NCI-H345 treated with DMSO at 0.1 percent for 48 hours (cell line): ENCODE measurements at regions not wholly inside any gene's neighbourhood (a gene's known extent, or its start where the extent isn't known, plus 50 kb on each side); places are given as distances from the start of the nearest gene placed in this dataset.

ENCODE experiments used
- DNase-seq: peaks from one replicate; lab custom pipeline; 2025; ENCODE audit not compliant: unreplicated experiment; lab: John Stamatoyannopoulos, UW

DNA sequence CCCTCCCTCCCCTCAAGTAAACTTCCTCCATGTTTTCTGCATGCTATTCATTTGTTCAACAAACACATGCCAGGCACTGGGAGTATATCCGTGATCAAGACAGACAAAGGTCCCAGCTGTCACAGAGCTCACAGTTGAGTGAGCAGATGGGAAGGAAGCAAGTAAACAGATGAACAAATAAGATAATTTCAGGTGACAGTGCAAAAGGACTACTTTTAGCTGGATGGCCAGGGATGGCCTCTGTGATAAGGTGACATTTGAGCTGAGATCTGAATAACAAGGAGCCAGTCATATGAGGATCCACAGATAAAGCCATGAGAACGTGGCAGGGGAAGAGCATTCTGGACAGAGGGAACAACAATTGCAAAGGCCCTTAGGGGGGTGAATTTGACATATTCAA lies 121.7 kb upstream of the RAD23B start:
- peak; percentile 30 for DNase-seq

DNA sequence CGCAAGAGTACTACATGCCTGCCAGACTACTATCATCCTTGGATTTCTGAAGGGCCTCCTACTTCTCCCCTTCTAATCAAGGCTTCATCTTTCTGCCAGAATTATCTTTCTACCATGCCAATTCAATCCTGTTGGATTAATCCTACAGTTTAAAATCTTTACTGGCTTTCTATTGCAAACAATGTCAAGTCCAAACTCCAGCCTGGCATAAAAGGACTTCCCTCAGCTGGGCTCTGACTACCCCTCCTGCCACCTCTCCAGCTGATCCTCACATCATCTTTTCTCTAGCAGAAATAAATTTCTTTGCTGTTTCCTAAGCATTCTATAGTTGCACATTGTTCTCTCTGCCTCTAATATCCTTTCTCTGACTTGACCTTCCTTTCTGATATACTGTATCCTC lies 119.7 kb upstream of the RAD23B start:
- no peak for DNase-seq

DNA sequence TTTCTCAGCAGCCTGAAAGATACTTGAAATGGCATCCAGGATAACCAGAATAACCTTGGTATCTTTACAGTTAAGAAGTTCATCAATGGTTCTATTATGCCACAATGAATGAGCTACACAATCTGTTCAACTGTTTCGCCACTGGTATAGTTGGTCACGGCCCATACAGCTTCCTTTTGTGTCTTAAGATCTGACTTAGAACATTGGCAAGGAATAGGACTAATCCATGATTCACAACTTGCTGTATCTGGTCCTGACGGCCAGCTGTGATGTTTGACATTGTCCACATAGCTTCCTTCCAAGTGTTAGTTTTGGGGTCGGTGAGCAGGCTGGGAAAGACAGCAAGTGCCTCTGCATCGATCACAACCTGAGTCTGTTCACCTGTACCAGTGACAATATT lies 113.3 kb upstream of the RAD23B start:
- DNase-seq, result no peak

DNA sequence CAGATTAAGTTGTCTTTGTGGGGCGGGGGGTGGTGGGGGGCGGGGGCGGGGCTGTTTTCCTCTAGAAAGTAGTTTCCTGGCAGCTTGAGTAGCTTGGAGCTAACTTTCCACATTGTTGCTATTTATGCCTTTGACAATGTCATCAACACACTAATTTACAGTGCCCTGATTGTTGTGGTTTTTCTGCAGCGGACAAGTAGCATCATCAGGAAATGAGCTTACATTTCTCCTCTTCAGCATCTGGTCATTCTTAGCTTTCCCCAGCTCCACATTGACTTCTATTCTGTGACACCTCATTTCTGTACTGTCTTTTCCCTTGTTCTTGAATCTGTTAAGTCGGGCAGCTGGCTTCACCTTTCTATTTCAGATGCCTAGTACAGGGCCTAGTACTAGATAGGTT lies 112.3 kb upstream of the RAD23B start:
- DNase-seq, result no peak

DNA sequence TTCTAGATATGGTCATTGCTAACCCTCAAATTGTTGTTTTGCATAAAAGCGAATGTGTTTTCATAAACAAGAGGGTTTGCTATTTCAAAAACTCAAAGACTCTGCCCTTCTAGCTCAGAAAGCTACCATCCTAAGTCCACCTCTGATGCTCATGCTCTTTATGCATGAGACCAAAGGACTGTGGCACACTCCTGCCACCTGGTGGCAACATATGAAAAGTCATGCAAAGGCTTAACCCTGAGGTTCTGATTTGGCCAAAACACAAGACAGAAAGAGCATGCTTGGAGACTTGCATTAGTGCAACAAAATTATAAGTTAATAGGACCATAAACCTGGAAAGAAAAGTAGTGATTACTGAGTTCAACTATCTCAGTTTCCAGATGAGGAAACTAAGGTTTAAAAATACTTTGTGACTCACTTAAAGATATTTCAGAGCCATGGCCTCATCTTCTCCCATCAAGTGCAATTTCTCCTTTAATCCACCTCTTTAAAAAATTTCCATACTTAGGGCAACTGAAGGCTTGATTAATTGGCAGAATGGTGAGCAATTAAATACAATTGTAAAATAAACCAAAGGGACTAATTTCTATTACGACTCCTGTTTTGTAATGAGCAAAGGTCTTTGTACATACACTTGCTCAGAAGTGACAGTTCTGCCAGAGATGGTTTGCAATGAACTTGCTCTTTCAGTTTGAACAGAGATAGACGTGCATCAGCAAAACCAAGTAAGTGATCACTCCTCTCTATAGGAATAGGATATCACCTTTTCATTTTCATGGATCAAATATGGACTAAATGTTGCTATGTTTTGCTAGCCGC lies 110.7 kb upstream of the RAD23B start:
- peak; percentile 70 for DNase-seq

DNA sequence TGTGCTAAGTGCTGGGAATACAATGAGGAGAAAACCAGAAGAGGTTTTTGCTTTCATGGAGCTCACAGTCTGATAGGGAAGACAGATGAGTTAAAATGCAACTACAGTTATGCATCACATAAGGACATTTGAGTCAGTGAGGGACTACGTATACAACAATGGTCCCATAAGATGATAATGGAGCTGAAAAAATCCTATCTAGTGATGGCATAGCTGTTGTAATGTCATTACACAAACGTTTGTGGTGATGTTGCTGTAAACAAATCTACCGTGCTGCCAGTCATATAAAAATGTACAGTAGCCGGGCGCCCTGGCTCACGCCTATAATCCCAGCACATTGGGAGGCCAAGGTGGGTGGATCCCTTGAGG lies 110.1 kb upstream of the RAD23B start:
- DNase-seq, result no peak

DNA sequence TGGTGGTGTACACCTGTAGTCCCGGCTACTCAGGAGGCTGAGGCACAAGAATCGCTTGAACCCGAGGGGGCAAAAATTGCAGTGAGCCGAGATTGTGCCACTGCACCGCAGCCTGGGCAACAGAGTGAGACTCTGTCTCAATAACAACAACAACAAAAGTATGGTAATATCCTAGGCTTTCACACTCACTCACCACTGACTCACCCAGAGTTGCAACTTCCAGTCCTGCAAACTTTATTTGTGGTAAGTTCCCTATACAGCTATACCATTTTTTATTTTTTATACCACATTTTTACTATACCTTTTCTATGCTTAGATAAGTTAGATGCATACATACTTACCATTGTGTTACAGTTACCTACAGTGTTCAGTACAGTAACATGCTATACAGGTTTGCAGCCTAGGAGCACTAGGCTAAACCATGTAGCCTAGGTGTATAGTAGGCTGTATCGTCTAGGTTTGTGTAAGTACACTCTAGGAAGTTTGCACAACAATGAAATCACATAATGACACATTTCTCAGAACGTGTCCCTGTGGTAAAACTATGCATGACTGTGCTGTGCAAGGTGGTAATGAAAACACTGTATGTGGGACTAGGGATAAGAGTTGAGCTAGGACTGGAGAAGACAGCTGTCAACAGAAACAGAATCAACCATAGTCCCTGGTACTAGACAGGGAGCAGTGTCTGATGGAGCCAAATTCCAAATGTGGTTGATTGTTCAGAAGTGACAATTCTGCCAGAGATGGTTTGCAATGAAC lies 109.5 kb upstream of the RAD23B start:
- DNase-seq, result no peak

DNA sequence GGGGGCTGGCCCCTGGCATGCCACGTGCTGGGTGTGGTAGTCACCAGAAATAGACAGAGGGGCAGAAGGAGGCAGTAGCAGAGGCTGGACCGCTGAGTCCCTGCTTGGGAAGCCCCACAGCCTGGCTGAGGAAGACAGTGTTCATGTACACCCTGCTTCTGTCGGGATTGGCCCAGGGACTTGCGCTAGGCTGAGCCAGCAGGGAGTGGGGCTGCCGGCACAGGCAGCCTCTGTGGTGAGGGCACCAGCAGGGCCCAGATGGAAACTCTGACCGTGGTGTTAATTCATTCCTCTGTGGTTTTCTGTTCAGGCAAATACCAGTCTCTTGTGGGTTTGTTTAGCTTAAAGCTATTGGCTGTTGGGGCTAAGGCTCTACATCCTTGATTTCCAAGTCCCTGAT lies 108.6 kb upstream of the RAD23B start:
- DNase-seq, result no peak

DNA sequence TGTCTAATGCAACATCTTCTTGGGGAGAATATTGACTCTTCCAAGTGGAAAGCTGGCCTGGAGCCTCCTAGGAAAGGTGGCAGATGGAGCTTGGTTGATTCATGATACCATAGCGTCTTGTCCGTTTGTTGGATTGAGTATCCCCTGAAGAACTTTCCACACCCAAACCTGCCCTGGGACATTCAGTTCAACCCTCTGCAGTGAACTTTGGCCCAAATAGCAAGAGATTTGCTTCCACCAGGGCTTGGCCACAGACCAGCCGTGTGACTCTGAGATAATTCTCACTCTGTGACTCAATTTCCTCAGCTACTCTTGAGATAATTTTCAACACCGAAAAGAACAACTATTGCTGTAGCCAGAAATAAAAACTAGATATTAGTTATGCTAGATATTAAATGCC lies 108.0 kb upstream of the RAD23B start:
- DNase-seq, result no peak

DNA sequence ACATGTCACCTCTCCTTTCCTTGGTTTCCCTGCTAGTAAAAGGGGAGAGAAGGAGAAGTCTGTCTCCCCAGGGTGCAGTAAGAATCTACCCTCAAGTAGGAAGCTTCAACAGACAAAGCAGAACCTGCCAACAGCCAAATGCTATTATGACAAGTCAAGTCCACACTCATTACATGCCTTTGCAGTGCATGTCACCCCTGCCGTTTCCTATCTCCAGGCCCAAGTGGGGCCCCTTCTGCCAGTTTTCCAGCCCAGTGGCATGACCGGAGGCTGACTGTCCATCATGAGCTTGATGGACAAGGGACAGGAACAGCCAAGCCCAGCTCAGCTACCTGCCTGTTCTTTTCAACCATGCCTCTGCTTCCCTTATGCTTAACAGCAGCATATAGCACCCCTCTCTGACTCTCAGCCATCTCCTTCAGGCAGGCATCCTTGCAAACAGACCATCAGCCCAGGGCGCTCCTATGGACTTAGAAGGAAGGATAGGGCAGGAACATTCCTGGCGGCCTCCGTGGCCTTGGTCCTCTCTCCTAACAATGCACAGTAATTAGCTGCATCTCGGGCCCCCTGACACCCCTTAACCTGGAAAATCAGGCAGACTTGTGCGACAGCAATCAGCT lies 107.2 kb upstream of the RAD23B start:
- DNase-seq, result no peak

DNA sequence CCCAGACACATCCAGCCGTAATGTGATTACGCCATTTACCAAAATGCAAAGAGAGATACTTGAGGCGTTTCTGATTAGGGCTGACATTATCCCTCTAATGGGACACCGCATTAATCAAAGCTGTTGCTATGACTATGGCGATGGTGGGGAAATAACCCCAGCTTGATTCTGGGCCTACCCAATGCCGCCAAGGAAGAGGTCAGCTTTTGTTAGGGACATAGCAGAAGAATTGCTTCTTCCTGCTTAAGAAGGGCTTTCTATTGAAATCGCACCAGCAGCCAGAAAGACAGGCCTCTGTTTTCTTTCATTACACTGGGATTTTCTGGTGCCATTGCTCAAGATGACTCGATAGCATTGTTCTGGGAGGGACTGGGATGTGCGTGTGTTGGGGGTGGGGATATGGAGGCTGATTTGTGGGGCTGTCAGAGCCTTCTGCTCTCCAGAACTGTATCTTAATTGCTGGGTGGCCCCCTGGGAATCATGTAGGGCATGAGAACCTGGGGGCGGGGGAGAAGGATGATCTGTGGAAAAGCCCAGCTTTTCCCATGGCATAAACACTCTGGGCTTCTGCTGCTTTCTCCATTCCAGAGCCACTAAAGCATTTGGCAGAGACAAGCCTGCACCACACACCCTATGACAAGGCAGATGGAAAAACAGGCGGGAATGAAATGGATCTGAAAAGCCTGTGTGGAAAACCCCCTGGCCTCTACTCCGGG lies 106.5 kb upstream of the RAD23B start:
- no peak for DNase-seq

DNA sequence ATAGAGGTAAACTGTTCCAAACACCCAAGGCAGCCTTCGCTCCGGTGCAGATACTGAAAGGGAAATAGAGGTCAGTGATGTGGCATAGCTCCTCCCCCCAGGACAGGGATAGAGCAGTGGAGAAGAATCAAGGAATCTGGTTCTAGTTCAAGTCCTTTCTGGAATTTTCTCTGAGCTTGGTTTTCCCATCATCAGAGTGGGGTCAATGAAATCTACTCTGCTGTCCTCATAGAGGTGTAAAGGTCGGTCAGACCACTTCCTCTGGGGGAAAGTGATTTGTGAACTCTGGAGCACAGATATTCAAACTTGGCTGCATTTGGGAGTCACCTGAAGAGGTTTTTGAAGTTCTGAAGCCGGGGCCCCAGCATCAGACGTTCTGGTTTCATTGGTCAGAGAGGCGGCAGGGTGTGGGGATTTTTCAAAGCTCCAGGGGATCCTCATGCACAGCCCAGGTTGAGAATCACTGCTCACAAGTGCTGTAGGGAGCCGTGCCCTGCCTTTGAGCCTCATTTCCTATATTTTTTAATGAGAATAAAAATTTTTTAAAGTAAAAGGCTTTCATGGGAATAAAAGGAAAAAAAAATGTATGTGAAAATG lies 105.7 kb upstream of the RAD23B start:
- DNase-seq, result no peak

DNA sequence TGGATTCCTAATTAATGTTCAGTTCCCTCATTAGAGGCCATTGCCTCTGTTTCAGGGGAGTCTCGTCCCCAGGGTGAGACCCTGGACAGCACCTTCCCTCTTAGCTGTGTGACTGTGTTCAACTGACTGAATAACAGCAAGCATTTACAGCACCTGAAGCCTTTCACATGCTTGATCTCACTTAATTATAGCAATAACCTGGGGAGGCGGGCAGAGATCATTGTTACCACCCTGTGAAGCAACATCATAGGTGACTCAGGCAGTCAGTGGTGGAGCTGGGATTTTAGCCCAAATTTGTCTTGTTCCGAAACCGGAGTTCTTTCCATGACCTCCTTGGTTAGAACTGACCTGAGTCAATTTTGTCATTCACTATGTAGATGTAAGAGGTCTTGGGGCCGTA lies 105.2 kb upstream of the RAD23B start:
- no peak for DNase-seq

DNA sequence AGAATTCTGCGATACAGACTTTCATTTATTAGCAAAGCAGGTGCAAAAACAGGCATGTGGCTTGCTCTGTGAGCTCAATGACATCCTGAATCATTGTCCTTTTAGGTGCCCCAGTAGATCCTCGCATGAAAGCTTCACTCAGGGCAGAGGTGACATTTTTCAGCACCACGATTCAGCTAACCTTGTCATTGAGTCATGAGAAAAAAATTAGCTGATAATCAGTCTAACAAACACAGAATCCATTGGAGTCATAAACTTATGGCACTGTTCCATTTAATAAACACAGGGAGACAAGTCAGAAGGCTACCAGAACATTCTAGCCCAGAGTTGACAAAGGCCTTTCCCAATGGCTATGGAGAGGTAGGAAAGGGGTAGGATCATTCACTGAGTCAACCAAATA lies 104.8 kb upstream of the RAD23B start:
- no peak for DNase-seq

DNA sequence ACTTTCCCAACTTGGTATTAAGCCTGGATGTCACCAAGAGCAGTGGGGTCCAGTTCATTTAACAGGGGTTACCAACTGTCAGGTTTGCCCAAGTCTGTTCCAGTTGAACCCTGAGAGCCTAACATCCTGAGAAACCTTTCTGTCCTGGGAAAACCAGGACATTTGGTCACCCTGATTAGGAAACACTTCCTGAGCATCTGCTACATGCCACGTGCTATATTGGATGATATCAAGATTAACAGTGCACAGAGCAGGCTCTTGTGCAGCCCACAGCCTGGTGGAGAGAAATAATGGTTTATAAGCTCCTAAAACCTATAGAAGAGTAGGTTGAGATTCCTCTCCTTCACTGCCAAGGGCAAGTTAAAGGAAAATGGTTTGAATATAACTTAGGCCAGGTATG lies 102.9 kb upstream of the RAD23B start:
- DNase-seq, result no peak

DNA sequence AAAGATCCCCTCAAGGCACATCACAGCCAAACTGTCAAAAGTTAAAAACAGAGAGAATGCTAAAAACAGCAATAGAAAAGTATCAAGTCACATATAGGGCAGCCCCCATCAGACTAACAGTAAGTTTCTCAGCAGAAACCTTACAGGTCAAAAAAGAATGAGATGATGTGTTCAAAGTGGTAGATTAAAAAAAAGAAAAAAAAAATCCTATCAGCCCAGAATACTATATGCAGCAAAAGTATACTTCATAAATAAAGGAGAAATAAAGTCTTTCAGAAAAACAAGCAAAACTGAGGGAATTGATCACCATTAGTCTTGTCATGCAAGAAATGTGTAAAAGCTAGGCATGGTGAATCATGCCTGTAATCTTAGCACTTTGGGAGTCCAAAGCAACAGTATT lies 99.9 kb upstream of the RAD23B start:
- no peak for DNase-seq

DNA sequence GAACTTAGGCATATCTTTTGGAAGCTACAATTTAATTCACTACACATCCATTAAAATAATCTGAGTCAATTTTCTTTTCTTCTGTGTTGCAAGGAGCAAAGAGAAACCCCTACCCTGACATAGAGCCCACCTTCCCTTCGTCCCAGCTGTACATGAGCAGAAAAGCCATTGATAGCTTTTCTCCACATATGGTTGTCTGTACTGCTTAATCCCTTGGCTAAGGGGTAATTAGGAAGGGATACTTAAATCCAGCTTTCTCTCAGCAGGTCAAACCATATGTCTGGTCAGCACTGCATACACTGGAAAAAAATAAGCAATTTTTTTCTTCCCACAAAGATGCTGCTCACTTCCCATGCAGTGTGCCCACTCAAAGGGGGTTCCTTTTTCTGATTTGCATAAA lies 94.7 kb upstream of the RAD23B start:
- no peak for DNase-seq

DNA sequence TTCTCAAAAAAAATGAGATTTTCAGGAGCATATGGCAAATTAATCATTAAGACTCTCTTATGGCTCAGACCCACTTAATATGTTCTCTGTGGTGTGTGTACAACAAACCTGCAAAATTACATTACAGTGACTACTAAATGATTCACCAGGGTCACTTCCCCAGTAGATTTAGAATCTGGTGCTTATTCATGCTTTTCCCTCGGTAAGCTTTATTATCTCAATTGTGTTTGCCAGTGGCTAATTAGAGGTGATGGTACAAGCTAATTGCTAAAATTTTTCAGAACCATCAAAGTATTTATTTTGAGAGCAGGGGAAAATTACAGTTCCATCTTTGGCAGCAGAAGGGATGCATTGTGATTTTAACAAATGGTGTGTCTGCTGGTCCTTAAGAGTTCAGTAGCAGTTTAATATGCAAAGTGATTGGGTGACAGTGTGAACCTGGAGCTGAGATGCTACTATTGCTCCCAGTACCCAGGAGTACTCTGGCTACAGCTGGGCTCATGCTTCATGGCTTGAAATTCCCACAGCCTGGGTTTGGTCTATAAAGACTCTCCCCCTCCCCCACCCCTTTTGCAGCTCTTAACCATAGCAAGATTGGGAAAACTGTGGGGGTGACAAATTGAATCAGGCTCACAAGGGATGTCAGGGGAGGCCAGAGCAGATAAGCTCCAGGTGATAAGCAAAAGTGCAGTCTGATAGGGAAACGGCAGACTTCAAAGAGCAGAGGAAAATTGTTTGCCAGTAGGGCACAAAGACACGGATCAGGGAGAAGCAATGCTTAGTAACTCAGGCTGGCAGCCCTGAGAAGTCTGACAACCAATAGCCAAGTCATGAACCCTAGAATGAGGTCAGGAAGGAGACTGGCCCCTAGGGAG lies 92.8 kb upstream of the RAD23B start:
- DNase-seq, result no peak

DNA sequence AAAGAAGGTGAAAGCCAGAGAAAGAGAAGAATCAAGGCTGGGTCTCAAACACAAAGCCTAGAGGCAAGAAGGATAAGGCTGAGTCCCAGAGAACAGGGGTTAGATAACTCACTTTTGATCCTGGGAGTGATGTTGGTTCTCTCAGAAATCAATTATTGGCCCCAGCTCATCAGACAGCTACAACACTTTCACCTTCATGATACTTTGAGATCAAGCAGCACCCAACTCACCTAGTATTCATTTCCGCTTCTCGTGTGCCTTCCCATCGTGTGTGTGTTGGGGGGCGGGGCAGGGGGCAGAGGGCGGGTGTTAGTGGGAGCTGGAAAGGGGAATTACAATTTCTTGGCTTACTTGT lies 92.2 kb upstream of the RAD23B start:
- no peak for DNase-seq

DNA sequence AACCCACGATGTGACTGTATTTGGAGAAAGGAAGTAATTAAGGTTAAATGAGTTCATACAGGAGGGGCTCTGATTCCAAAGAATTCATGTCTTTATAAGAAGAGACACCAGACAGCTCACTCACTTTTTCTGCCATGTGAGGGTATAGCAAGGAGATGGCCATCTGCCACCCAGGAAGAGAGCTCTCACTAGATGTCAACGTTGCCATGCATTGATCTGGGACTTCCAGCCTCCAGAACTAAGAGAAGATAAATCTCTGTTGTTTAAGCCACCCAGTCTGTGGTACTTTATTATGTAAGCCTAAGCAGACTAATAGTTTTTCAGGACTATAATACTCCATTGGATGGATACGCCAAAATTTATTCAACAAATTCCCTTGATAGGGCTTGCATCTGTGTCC lies 89.8 kb upstream of the RAD23B start:
- no peak for DNase-seq
